ENCODE measurements at regions not wholly inside any gene's neighbourhood (a gene's known extent, or its start where the extent isn't known, plus 50 kb on each side); places are given as distances from the start of the nearest gene placed in this dataset.

DNA sequence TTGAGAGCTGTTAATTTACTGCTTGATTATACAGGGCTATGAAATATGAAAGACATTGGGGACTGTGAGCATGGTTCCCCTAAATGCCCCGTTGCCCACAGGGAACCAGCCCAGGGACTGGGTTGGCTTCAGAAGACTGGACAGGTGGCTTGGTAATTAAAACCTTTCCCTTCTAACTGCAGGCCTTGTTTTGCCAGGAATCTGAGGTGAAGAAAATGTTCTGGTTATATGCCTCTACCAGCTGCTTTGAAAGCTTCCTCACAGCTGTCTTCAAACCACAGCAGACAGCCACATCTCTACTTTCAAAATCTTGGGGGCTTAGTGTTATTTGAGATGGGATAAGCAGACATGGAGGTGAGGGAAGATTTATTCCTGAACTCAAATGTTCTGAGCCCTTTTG is 153.3 kb upstream of the SPRY4 start:
- DNase-seq (ENCODE audit: low spot score) = no peak
- no peak overlapping the region for H3K4me3 ChIP-seq
- TF ChIP-seq, protein P1, sequence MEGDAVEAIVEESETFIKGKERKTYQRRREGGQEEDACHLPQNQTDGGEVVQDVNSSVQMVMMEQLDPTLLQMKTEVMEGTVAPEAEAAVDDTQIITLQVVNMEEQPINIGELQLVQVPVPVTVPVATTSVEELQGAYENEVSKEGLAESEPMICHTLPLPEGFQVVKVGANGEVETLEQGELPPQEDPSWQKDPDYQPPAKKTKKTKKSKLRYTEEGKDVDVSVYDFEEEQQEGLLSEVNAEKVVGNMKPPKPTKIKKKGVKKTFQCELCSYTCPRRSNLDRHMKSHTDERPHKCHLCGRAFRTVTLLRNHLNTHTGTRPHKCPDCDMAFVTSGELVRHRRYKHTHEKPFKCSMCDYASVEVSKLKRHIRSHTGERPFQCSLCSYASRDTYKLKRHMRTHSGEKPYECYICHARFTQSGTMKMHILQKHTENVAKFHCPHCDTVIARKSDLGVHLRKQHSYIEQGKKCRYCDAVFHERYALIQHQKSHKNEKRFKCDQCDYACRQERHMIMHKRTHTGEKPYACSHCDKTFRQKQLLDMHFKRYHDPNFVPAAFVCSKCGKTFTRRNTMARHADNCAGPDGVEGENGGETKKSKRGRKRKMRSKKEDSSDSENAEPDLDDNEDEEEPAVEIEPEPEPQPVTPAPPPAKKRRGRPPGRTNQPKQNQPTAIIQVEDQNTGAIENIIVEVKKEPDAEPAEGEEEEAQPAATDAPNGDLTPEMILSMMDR (IDR thresholded peaks at IDR 0.05) = no peak
- no peak overlapping the region for H3K27ac ChIP-seq

DNA sequence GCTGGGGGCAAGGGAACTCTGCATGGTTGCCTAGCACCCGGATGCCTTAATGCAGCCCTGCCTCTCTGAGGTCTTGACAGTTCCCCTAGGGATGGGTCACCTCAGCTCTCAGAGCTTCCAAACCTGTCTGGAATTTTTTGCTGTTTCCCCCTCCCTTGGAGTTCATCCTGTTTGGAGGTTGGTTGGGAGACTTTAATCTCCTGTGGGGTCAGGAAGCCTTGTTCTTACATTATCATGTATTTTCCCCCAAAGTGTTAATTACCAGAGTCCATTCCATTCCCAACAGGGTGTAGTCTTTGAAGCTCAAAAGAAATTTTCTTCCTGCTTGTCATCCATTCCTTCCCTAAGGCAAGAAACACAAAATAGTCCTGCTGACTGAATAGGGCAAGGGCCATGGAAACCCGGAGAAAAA is 150.3 kb upstream of the SPRY4 start:
- Histone ChIP-seq H3K27ac (no peak overlapping the region), H3K4me3 (no peak overlapping the region)
- TF ChIP-seq, protein P1 (IDR thresholded peaks at IDR 0.05) = no peak
- DNase-seq (ENCODE audit: low spot score) = no peak

GRCh38 chr5:142474431-142475094 is 149.7 kb upstream of the SPRY4 start:
- TF ChIP-seq, protein P1 (IDR thresholded peaks at IDR 0.05) = no peak
- Histone ChIP-seq H3K27ac (no peak overlapping the region), H3K4me3 (no peak overlapping the region)
- DNase-seq (ENCODE audit: low spot score) = no peak

GRCh38 chr5:142473038-142473437 is 148.2 kb upstream of the SPRY4 start:
- H3K4me3 ChIP-seq = no peak overlapping the region
- no peak for DNase-seq (ENCODE audit: low spot score)
- H3K27ac ChIP-seq = no peak overlapping the region
- TF ChIP-seq, protein P1 (IDR thresholded peaks at IDR 0.05) = no peak

DNA sequence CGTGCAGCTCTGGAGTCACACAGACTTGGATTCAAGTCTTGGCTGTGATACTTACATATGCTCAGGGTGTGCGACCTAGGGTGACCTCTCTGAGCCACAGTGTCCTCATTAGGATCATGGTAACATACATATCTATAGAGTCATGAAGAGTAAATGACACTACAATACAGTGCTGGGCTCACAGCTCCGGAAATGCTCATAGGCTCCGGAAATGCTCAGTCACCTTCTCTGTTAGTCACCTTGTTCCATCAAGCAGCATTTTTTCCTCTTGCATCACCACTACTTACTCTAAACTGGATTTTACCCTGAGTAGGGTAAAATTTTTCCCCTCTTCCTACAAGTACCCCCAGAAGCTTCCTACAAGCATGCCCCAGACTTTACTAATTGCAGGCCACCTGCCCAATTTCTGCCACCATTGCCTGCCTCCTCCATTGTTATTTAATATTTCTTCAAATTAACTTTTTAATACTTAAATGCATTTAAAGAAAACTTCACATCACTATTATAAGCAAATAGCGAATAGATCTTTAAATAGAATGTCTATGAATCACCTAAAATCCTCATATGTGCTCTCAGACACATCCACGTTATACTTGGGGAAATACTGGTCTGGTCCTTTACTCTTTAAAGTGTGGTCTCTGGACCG is 147.6 kb upstream of the SPRY4 start:
- no peak for DNase-seq (ENCODE audit: low spot score)
- Histone ChIP-seq H3K27ac (no peak overlapping the region), H3K4me3 (no peak overlapping the region)
- TF ChIP-seq, protein P1 (IDR thresholded peaks at IDR 0.05) = no peak

- TF ChIP-seq, protein P1 (IDR thresholded peaks at IDR 0.05) = no peak
- no peak overlapping the region for H3K27ac ChIP-seq
- DNase-seq (ENCODE audit: low spot score) = no peak
- no peak overlapping the region for H3K4me3 ChIP-seq
Measured at GRCh38 chr5:142466195-142466971, 141.6 kb upstream of the SPRY4 start.
